ENCODE measurements at regions not wholly inside any gene's neighbourhood (a gene's known extent, or its start where the extent isn't known, plus 50 kb on each side); places are given as distances from the start of the nearest gene placed in this dataset.

DNA sequence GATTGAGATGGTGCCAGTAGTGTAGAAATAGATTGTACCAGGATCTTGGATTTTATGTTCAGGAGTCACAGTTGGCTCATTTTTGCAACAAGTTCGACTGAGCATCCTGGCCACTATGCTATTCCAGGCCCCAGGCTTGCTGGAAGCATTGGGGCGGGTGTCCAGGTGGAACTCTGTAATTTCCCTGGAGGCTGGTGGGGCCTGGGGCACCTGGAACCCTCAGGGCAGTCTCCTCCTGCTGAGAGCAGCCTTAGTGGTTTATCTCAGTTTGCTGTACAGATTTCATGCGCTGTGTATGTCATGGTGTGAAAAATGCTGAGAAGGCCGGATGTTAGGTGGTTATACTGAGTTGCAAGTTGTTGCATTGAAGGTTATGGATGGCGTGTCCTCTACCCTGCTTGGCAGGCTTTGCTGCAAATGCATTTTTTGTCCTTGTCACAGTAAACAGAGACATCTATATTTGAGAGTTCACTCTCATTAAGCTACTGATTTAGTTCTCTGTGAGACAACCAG lies 135.1 kb upstream of the MYLIP start:
- no peak for DNase-seq

DNA sequence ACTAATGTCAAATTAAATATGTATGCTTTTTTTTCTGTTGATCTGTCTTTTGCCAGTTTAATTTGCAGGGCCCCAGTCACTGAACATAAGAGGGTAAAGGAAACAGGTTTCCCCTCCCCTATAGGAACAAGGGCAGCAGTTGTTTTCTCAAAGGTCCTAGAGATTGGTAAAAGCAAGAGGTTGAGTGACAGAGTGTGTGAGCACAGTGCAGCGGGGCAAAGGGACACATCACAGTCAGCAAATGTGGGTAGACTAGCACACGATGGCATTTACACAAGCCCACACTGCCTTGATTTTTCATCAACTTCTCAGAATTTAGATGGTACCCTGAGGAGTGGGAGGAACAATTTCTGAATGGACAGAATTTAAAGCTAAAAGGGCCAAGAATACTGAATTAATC lies 138.7 kb upstream of the MYLIP start:
- no peak for DNase-seq

DNA sequence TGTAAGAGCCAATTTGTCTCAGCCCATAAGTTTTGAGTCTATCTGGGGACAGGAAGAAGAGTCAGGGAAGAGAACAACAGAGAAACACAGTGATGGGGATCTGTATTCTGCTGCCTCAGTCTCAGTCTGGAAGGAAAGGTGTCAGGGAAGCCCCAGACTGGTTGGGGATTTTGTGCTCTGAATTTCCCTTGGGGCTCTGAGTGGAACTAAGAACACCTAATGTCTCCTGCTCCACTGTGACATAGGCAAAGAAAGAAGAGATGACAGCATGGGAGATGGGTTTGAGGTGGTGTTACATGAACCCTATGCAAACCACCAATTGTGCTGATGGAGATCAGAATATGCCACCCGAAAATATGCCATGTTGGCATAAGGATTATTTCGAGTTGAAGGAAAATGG lies 139.5 kb upstream of the MYLIP start:
- DNase-seq = no peak

DNA sequence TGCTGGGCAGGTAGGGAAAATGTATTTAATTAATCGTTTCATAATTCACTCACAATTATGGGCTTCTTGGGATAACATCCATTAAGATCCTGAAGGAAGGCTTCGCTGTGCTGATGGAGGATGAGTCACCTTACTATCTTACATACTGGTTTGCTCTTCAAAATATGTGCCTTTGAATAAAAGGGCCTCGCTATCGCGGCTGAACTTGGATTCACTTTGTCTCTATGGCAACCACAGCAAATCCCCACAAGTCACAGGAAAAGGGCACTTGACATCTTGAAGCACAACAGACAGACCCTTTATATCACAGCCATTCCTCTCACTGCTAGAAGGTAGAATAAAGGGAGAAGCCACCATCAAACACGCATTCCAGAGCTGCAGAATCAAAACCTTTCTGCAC lies 141.3 kb upstream of the MYLIP start:
- DNase-seq = no peak

DNA sequence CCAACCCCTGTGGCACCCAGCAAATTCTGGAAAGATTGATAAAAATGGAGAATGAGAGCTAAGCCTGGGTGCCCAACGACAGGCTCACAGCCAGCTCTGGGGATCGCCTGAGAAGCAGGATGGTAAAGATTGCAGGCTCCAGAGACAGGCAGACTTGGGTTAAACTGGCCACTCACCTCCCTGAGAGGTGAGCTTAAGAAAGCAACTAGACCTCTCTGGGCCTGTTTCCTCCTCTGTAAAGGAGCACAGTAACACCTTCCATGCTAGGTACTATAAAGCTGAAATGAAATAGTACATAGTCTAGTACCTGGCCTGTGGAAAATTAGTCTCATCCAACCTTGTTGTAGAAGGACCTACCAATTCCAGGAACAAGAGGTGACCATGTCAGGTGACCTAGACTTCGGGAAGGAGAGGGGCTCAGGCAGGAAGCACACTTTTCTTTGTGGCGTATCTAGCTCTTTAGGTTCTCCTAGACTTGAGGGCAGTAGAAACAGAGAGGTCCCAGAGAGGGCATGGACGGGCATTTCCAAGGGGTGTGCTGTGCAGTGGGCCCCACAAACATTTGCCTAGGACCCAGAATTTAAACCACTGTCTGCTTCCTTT lies 142.8 kb upstream of the MYLIP start:
- DNase-seq = no peak

DNA sequence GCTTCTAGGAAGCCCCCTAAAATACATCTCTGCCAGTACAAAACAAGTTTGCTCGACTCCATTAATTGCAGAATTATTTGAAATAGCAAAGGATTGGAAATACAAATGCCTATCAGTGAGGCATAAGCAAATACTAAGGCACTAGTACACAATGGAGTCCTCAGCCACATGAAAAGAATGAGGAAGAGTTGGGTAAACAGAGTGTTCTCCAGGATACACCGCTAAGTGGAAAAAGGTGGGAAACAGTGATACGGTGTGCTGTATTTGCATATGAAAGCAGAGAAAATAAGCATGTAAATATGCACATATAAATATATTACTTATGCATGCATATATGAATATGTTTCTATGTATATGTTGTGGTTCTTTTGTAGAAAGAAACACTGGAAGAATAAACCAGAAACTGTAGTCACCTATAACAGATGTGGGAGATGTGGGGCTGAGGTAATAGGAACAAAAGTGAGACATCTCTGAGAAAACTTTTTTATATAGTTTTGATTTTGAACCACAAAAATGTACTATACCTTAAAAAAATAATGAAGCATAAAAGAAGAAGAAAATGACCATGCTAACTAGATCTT lies 143.4 kb upstream of the MYLIP start:
- no peak for DNase-seq

DNA sequence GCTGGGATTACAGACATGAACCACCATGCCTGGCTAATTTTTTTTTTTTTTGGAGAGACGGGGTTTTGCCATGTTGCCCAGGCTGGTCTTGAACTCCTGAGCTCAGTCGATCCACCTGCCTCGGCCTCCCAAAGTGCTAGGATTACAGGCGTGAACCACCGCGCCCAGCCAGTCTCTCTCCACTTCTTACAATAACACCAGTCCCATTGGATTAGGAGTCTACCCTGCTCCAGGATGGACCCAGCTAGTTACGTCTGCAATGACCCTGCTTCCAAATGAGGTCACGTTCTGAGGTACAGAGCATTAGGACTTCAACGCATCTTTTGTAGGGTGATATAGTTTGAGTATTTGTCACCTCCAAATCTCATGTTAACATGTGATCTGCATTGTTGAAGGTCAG lies 146.9 kb upstream of the MYLIP start:
- DNase-seq = no peak

DNA sequence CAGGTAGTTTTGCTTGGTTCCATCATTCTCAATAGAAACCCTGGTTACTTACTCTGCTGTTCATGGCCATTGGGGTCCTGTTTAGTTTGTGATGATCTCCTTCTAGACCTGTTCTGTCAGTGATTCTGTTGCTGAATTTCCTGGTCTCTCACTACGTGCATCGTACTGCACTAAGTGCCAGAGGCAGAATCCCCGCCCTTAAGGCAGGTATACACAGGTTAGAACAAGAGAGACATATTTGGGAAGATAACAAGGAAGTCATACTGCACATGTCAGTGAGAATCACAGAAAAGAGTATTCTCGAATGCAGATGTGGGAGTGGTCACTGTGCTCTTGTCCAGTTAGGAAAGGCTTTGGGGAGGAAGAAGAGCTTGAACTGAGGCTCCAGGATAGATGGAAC lies 148.1 kb upstream of the MYLIP start:
- no peak for DNase-seq

DNA sequence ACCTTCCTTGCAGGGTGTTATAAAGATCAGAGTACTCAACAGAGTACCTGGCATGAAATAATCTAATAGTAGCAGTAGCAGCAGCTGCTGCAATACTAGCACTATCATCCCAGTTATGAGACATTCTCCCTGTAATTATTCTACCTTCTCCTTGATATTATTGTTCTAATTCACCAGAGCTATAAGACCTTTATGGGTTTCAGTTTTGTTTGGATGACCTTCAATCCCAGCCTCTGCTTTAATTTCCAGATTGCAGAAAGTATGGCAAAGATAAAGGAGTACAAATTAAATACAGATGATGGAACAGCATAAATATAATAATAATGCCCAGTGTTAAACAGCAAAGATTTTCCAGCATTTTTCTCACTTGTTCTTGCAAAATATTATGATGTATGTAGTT lies 150.5 kb upstream of the MYLIP start:
- DNase-seq = no peak

DNA sequence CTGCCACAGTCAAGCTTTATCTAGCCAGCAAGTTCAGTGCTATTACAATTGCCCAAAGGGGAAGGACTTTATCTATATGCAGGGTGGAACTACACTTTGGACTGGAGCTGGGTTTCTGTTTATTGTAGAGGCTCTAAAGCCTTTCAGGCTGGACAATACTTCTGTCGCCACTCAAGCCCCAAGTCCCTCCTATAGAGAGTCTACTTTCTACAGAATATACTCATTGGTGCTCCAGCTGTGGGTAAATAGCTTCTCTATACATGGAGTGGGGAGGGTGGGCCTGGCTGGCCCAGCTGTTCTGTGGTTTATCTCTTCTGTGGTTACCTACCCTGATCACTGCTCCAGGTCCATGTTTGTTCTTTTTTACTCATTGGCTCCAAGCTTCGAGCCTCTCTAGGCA lies 151.8 kb upstream of the MYLIP start:
- DNase-seq = no peak

DNA sequence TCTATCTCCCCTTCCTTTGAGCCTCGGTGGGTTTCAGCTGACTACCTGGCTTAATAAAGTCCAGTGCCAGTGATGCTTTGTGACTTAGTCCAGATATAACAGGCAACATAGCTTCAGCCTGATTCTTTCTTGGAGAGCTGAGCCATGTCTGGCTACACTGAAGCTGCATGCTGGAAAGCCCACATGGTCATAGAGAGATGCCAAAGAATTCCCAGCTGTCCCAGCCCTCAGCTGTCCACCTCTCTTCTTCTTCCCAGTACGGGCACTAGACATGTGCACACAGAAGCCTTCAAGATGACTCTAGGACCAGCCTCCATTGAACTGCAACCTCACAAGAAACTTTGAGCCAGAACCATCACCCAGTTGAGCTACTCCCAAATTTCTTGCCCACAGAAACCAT lies 154.1 kb upstream of the MYLIP start:
- DNase-seq = no peak

DNA sequence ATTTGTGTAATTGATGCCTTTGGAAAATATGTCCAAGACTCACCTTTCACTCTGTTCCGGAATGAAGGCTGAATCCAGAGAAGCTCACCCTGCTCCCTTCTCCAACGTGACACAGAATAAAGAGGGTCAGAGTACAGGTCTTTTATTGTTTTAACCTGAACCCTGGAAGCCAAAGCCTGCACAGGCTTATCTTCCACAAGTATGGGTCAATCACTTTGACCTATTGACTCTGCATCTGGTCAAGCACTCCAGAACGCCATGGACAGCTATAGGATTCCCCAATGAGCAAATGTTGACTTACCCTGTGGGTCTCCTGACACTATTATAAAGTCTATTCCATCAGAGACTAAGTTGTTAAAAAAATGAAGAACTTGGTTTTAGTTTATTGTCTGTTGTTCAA lies 158.4 kb upstream of the MYLIP start:
- DNase-seq = no peak

DNA sequence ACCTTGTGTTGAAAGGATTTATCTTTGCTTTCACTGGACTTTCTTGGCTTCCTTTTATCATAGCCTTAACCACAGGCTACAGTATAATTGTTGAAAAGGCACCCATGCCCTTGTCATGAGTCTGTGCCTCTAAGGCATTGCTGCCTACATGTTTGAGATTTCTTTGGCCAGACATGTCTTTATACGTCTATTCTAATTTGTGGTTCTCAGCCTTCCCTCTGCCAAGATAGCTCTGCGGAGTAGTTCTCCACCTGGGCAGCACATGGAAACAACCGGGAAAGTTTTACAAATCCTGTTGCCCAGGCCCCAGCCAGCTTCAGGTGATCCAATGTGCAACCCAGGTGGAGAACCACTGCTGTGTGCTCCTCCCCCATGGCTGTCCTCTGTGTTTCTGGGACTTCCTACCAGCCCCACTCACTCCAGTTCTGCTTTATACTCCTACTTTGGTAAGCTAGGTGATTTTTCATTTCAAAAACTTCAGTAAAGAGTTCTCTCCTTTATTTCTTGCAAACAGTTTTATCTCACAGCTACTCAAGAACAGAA lies 159.6 kb upstream of the MYLIP start:
- no peak for DNase-seq

DNA sequence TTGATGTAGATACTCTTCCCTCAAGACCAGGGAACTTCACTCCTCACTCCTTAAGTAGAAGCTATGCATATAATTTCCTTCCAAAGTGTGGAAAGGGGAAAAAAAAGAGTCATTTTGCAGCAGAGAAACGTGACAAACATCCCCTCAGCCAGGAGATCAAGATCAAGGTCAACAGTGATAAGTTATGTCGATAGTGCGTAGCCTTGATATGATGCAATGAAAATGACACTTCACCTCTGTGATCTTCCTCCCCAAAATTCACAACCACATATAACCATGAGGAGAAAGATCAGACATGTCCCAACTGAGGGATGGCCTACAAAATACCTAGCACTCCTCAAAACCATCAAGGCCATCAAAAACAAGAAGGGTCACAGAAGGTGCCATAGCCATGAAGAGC lies 160.4 kb upstream of the MYLIP start:
- DNase-seq = no peak

DNA sequence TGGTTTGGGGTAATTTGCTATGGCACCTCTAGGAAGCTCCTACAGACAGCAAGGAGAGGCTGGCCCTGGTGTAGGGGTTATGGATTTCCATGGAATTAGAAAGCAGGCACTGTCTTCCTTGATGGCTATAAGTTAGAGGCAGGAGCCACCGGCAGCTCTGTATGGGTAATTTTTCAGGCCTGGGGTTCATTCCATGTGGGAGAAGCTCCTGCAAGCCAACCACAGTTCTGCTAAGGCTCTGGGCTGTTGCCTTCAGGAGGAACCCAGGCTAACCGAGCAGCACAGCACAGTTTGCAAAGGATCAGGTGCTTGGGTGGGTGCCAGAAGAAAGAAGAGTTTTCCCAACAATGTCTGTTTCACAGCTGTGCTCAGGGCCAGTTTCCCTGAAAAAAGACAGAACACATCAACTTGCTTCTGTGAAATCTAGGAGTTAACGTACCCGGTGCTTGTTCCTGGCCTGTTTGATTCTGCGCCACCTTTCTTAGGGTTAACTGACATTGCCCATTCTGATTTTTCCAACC lies 162.8 kb upstream of the MYLIP start:
- no peak for DNase-seq

DNA sequence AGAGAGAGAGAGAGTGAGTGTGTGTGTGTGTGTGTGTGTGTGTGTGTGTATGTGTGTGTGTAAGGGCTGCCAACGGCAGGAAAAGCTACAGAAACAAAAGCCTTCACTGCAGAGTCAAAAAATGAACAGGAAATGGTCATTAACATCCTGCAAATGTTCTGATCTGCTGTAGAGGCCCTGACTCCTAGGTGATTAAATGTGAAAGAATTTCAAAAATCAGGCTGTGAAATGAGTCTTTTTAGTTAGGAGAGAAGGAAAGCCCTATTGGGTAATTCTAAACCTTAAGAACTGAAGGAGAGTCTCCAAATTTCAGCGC lies 166.5 kb upstream of the MYLIP start:
- DNase-seq = no peak

DNA sequence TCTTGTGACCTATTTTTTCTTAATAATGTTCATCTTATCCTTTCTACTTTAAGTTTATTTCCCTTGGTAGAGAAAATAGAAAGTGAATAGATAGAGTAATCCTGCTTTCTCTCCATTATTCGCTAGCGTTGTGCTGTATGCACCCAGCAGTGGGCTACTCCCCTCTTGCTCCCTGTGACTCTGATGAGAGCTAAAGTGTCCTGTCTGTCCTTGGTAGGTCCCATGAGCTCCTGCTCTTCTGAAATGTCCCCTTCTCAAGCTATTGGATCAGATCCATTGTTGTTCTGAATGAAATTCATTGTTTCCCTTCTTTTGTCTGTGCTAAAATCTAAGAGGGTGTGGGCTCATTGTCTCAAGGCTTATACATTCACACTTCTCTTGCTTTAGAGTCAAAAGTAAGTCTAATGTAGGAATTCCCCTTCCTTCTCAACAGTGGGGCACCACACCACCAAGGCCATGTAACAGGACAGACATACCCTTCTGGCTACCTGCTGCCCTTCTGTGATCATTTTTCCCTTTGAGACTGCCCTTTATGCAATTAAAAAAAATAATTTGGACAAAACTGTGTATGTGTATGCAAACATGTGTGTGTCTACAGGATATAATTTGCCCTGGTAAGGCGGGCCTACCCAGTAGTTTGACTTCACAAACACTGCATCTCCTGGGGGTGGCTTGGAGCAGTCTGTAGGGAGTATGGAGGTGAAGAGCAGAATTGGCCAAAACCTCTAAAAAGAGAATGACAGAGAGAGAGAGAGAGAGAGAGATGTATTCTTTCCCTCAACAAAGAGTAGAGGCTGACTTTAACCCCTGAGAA lies 167.0 kb upstream of the MYLIP start:
- DNase-seq = no peak

DNA sequence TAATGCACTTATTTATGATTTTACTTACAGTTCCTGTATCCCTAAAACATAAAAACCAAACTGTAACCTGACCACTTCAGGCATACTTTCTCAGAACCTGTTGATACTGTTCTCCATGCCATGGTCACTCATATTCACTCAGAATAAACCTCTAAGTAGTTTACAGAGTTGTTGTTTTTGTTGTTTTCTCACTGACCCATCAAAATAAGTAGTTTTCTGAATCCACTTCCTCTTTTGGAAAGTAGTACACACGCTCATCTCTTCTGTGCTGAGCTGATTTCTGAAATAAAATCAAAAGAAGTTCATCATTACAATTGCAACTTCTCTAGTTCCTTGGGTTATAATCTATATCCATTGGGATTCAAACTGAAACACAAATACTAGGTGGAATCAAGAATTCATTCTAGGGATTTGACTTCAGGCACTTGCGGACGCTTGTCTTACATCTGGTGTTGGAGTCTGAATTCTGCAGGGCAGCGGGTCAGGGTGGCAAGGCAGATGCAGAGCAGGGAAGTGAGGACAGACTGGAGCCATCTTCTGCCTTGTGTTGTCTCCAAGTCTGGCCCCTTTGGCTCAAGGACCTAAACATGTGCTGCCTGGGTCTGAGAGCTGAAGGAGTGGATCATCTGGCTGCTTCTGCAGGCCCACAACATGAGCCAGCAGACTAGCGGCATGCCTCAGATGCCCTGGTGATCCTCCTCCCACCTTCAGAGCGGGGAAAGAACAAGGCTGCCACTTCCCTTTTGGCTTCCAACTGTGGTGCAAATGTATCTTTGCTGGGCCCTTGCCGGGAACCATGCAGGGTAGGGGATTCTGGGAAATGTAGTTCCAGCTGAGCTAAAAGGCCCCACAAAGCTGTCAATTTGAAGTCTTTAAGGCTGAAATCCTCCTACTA lies 167.9 kb upstream of the MYLIP start:
- no peak for DNase-seq

DNA sequence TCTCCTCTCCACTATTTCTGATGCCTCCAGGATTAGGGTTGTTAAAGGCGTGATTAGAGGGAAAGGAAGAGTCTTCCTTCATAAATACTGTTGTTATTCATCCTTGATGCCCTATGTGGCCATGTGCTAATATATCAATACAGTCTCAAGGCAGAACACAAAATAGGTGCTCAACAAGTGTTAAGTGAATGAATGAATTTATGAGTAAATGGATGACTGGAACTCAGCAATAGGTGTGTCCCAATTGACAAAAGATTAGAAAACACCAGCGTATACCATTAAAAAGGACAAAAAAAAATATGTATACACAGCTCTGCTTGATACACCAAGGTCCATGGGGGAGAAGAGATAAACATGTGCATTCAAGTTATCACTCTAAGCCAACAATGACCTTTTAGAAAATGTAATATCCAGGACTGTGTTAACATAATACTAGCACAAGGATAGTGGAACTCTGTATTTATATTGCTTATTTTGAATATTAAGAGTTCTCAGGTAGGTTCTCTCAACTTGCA lies 171.2 kb upstream of the MYLIP start:
- no peak for DNase-seq

DNA sequence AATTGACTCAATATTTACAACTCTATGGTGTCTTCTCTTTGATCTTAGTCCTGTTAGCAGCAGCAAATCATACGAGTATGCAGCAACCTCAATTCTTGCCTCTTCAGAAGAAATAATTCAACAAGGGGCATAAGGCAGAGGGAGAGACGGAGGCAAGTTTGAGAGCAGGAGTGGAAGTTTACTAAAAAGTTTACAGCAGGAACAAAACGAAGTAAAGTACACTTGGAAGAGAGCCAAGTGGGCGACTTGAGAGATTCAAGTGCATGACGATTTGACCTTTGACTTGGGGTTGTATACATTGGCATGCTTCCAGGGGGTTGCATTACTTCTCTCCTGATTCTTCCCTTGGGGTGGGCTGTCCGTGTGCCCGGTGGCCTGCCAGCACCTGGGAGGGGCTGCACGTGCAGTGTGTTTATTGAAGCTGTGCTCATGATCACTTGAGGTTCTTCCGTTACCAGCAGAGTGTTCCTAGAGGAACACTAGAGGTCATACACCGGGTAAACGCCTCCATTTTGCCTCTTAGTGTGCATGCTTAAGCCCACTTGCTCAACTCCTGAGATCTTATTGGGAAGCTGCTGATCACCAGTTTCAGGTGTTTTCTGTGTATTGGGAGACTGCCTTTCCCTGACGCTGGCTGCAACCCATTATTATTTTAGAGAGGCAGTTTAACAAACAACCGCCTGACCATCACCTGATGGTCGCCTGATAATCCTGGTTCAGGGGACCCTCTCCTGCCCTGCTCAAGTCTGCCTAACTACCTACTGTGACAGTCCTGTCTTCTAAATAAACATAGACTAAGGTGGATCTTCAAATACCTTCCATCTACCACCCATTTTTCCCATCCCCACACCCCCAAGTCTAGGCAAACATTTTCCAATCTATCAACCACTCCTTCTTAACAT lies 172.4 kb upstream of the MYLIP start:
- no peak for DNase-seq

DNA sequence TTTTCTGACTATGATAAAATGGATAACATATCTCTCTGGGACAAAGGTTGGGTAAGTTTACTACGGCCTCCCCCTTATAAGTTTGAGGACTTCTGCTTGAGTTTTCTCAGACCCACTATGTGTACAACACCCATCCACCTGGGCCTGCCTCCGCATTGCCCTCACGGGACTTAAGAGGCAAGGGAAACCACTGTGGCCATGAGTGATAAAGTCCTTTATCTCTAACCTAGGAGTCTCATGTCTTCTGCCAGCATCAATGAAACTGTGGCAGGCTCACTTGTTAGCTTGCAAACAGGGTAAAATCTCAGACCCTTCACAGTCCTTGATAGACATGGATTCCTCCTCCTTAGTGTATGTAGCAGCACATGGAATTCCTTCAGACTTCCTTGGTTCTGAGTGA lies 173.4 kb upstream of the MYLIP start:
- DNase-seq = no peak
